Endothelial cell of umbilical vein (primary cell): ENCODE measurements at regions not wholly inside any gene's neighbourhood (a gene's known extent, or its start where the extent isn't known, plus 50 kb on each side); places are given as distances from the start of the nearest gene placed in this dataset.

Experiments used
- BruUV-seq: library from RNA; stranded (reverse); fragments of 400-500 nt; replicated peaks from 2 replicates; lab custom pipeline; 2021; lab: Mats Ljungman, UMichigan
- CTCF ChIA-PET: fragments of 300-600, 350-600 bp; sonication (Branson Sonifier 250); formaldehyde crosslinking; loops from one replicate; lab custom pipeline; 2021; ENCODE audit warnings: antibody characterized with exemption, inconsistent platforms; lab: Charles Lee
- POLR2A ChIA-PET: fragments of 300-600, 350-600 bp; sonication (Branson Sonifier 250); formaldehyde crosslinking; loops from one replicate; lab custom pipeline; 2021; ENCODE audit warnings: antibody characterized with exemption, inconsistent platforms; lab: Charles Lee
- DNase-seq: peaks from one replicate; pipeline ENCODE4 v3.0.0-alpha.2; 2011; ENCODE audit warnings: low read depth, low spot score
- FAIRE-seq: peaks from 2 replicates; lab custom pipeline; 2011; peaks lifted over from hg19 to GRCh38; lab: Jason Lieb, UNC
- H2AFZ ChIP-seq: 2 replicates; pipeline ENCODE4 v1.6.0; 2012; ENCODE audit warnings: low read depth, low read length, control low read depth, inconsistent platforms
- H3K27ac ChIP-seq: 2 replicates; pipeline ENCODE4 v1.5.1; 2011; ENCODE audit warnings: low read depth, mild to moderate bottlenecking, control low read depth, low read length, moderate library complexity; ENCODE audit not compliant: insufficient read depth
- H3K27me3 ChIP-seq, 2 experiments: 2 replicates each; pipeline versions ENCODE4 v1.6.0 to v1.6.1; 2011; ENCODE audit warnings: low read length in 2 of 2, mixed read lengths in 1 of 2; ENCODE audit not compliant: control insufficient read depth in 2 of 2, insufficient read depth in 2 of 2
- H3K36me3 ChIP-seq, 2 experiments: 2 replicates in 1 of 2; 3 replicates in 1 of 2; pipeline ENCODE4 v1.5.1; 2011; ENCODE audit warnings: low read length in 2 of 2, mild to moderate bottlenecking in 1 of 2, moderate library complexity in 1 of 2; ENCODE audit not compliant: control insufficient read depth in 2 of 2, insufficient read depth in 2 of 2; ENCODE audit errors: extremely low read depth in 1 of 2
- H3K4me1 ChIP-seq: 3 replicates; pipeline ENCODE4 v1.5.1; 2011; ENCODE audit warnings: mild to moderate bottlenecking, low read length; ENCODE audit not compliant: control insufficient read depth, insufficient read depth; ENCODE audit errors: extremely low read depth
- H3K4me2 ChIP-seq: 2 replicates; pipeline ENCODE4 v1.6.1; 2011; ENCODE audit warnings: low read length, control low read depth, mixed read lengths; ENCODE audit not compliant: insufficient read depth
- H3K4me3 ChIP-seq, 3 experiments: fragments of 200-600 bp in 1 of 3; sonication (generic), shearing (Covaris generic) in 1 of 3; replicated peaks in 1 of 3; 2 replicates each; pipeline ENCODE4 v1.5.1; 2011 to 2016; ENCODE audit warnings: control low read depth in 3 of 3, low read length in 3 of 3, mild to moderate bottlenecking in 2 of 3, inconsistent platforms in 1 of 3, low read depth in 1 of 3, moderate library complexity in 1 of 3; ENCODE audit not compliant: insufficient read depth in 1 of 3
- H3K79me2 ChIP-seq: 2 replicates; pipeline ENCODE4 v1.6.0; 2012; ENCODE audit warnings: low read length, inconsistent platforms; ENCODE audit not compliant: control insufficient read depth, insufficient read depth
- H3K9ac ChIP-seq: replicated peaks from 2 replicates; pipeline ENCODE3; 2011; ENCODE audit warnings: low read length, control low read depth; ENCODE audit not compliant: insufficient read depth; ENCODE audit errors: extremely low read depth
- H3K9me1 ChIP-seq: replicated peaks from 3 replicates; pipeline ENCODE4 v1.6.0; 2011; ENCODE audit warnings: mild to moderate bottlenecking, low read length; ENCODE audit not compliant: control insufficient read depth, insufficient read depth; ENCODE audit errors: extremely low read depth
- H3K9me3 ChIP-seq: replicated peaks from 2 replicates; pipeline ENCODE4 v1.5.1; 2012; ENCODE audit warnings: low read length, inconsistent platforms; ENCODE audit not compliant: control insufficient read depth, insufficient read depth
- H4K20me1 ChIP-seq: replicated peaks from 2 replicates; pipeline ENCODE3; 2011; ENCODE audit warnings: mild to moderate bottlenecking, low read length; ENCODE audit not compliant: control insufficient read depth, insufficient read depth; ENCODE audit errors: extremely low read depth
- CTCF ChIP-seq, 2 donors: IDR thresholded peaks; 1 replicate in 1 of 2; 2 replicates in 1 of 2; pipeline ENCODE4 v1.5.1; 2011; ENCODE audit warnings: low read length in 2 of 2, mild to moderate bottlenecking in 2 of 2, moderate library complexity in 2 of 2, control low read depth in 1 of 2, inconsistent platforms in 1 of 2, low read depth in 1 of 2; ENCODE audit not compliant: insufficient read depth in 1 of 2; ENCODE audit errors: extremely low read depth in 1 of 2
- EZH2 ChIP-seq: IDR thresholded peaks from 2 replicates; pipeline ENCODE4 v1.6.1; 2012; ENCODE audit warnings: borderline replicate concordance, low read depth, mild to moderate bottlenecking, moderate library complexity, low read length, inconsistent platforms; ENCODE audit not compliant: severe bottlenecking
- FOS ChIP-seq: IDR thresholded peaks from 2 replicates; pipeline ENCODE4 v1.6.1; 2011; ENCODE audit warnings: mild to moderate bottlenecking, low read length, moderate library complexity, borderline replicate concordance; ENCODE audit not compliant: insufficient read depth
- GATA2 ChIP-seq: IDR thresholded peaks from 2 replicates; pipeline ENCODE4 v1.7.0; 2011; ENCODE audit warnings: low read depth, mild to moderate bottlenecking, moderate library complexity, mixed read lengths, low read length; ENCODE audit not compliant: insufficient read length, insufficient read depth
- JUN ChIP-seq: IDR thresholded peaks from 2 replicates; pipeline ENCODE4 v1.6.1; 2011; ENCODE audit warnings: borderline replicate concordance, low read depth; ENCODE audit not compliant: insufficient read length, insufficient read depth
- MAX ChIP-seq: IDR thresholded peaks from 2 replicates; pipeline ENCODE4 v1.6.1; 2011; ENCODE audit not compliant: insufficient read depth, insufficient read length
- MYC ChIP-seq: IDR thresholded peaks from one replicate; pipeline ENCODE4 v1.6.1; 2011; ENCODE audit warnings: mild to moderate bottlenecking, low read depth, low read length
- POLR2A ChIP-seq: IDR thresholded peaks from 2 replicates; pipeline ENCODE4 v1.6.1; 2012; ENCODE audit warnings: low read depth, mild to moderate bottlenecking, control low read depth, low read length
- POLR2AphosphoS5 ChIP-seq: IDR thresholded peaks from 2 replicates; pipeline ENCODE4 v1.6.1; 2012; ENCODE audit warnings: low read depth, mild to moderate bottlenecking, control low read depth, low read length, moderate library complexity; ENCODE audit not compliant: insufficient read depth
- dilution Hi-C: fragments of 300-500 bp; cut with MboI; formaldehyde crosslinking; loops from one replicate; pipeline ENCODE4 v1.15.0; 2019; ENCODE audit warnings: low sequenced_read_pairs; ENCODE audit not compliant: extremely low pct_ligation_motif_present
- intact Hi-C: fragments of 100-400 bp; cut with micrococcal nuclease; formaldehyde crosslinking; loops from one replicate; pipeline ENCODE4 v1.10.0; 2022

GRCh38 chr1:59058665-59059439, 238.0 kb upstream of the FGGY start:
- Histone ChIP-seq H3K9me1 (no peaks in the 10 kb centered on the region), H3K79me2 (no peaks in the 10 kb centered on the region), H3K4me1 (peaks cover 23% of the 10 kb centered on the region), H3K27me3 (no peaks in the 10 kb centered on the region), H3K36me3 (no peaks in the 10 kb centered on the region), H3K4me2 (no peak overlapping the region), H3K9me3 (no peaks in the 10 kb centered on the region), H4K20me1 (no peaks in the 10 kb centered on the region), H3K27ac (no peak overlapping the region), H2AFZ (no peak overlapping the region), H3K9ac (no peak overlapping the region), H3K4me3 (no peak overlapping the region)
- intact Hi-C loops = no loop called here
- no peak for TF ChIP-seq CTCF (IDR thresholded peaks at IDR 0.05; ENCODE audit: extremely low read depth in 1 of 2, insufficient read depth in 1 of 2, low read depth in 1 of 2, low read length in 2 of 2)
- TF ChIP-seq POLR2A = no peak
- TF ChIP-seq FOS = no peak
- TF ChIP-seq EZH2 = no peak
- no peak for TF ChIP-seq MYC
- TF ChIP-seq POLR2AphosphoS5 = no peak
- TF ChIP-seq MAX = no peak
- TF ChIP-seq JUN = no peak
- no peak for TF ChIP-seq GATA2
- no TSS peak for BruUV-seq
- no peak for FAIRE-seq
- no peak for DNase-seq
- CTCF ChIA-PET = interaction anchor here (1.1 to 1.2 kb wide), 2 partner anchors 45 to 640 kb away, joined by 4 read pairs; no protein-coding TSS in a partner anchor
- POLR2A ChIA-PET = no interaction called here
- dilution Hi-C loops = no loop called here
